ENCODE measurements at regions not wholly inside any gene's neighbourhood (a gene's known extent, or its start where the extent isn't known, plus 50 kb on each side); places are given as distances from the start of the nearest gene placed in this dataset.

- TF ChIP-seq CTCF (optimal IDR thresholded peaks at IDR 0.05 in 1 of 3, IDR thresholded peaks at IDR 0.05 in 1 of 3, conservative IDR thresholded peaks at IDR 0.05 in 1 of 3; ENCODE audit: extremely low read depth in 1 of 3, insufficient read depth in 2 of 3, low read length in 3 of 3) (no peak), EZH2 (IDR thresholded peaks at IDR 0.05; ENCODE audit: low read length) (no peak)
Measured at GRCh38 chr12:116425256-116426193, 133.7 kb upstream of the MAP1LC3B2 start.
